NCI-H748 (cell line): ENCODE measurements at regions not wholly inside any gene's neighbourhood (a gene's known extent, or its start where the extent isn't known, plus 50 kb on each side); places are given as distances from the start of the nearest gene placed in this dataset.

Experiments used
- DNase-seq: peaks from one replicate; lab custom pipeline; 2025; ENCODE audit not compliant: unreplicated experiment; lab: John Stamatoyannopoulos, UW

DNA sequence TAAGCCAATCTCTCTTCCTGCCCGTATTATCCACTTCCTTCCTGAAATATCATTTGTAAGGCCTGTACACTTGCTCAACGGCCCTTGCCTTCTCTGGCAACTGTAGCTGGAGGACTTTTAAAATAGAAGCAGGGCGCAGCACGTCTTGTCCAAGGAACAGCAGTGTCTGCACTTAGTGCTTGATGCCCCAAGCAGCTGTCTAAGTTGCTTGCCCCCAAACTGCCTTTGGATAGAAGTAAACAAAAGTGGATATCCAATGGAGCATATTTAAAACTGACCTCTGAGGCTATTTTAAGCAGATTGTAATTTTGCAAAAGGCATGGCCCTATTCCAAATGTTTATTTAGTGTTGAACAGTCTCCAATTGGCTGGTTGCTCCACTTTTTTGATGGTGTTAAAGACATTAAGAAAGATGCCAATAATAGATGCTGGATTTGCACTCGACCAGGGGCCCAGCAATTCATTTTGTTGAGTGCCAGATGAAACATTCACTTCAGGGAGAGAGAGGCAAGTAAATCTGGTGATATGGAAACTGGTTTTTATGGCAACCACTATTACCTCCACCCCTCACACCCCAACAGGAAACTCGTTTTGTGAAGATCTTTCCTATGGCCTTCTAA lies 526.8 kb upstream of the TBL1XR1 start:
- peak; percentile 74 for DNase-seq

GRCh38 chr3:177725165-177725564 lies 527.9 kb upstream of the TBL1XR1 start:
- no peak for DNase-seq

DNA sequence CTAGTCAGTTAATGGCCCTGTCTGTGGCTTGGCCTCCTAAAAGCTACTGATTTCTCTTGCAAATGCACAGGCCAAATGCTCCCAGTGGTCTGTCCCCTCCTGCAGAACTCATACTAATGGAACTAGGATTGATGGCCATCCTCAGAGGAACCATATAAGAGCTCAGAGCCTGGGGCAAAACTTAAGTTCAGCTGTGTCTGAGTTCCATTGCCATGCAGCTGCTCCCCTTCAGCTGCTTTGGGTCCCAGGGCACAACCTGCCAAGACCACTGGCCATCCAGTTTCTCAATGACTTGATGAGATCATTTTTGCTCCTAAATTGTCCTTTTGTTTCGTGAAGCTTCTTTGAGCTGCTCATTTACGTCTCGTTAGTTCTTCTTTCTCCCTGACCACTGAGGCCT lies 529.5 kb upstream of the TBL1XR1 start:
- DNase-seq = no peak

- DNase-seq = no peak
These were observed 532.8 kb upstream of the TBL1XR1 start for GRCh38 chr3:177729956-177730681.

DNA sequence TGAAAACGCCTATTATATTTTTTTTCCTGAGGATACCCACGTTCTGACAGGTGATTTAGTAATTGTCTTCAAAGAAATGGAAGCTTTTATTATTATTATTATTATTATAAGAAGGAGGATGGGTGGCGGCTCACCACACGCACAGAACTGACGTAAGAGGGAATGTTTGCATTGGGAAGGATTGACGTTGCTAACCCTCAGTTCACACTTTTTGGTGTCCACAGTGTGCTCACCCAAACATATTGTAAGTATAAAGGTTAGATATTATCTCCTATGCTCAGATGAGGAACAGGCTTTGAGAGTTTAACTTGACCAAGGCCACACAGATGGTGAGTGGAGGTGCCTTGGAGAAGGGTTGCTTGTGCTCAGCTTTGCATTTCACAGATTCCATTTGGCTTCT lies 533.5 kb upstream of the TBL1XR1 start:
- no peak for DNase-seq

- DNase-seq = no peak
These were observed 534.5 kb upstream of the TBL1XR1 start for GRCh38 chr3:177731644-177732268.

DNA sequence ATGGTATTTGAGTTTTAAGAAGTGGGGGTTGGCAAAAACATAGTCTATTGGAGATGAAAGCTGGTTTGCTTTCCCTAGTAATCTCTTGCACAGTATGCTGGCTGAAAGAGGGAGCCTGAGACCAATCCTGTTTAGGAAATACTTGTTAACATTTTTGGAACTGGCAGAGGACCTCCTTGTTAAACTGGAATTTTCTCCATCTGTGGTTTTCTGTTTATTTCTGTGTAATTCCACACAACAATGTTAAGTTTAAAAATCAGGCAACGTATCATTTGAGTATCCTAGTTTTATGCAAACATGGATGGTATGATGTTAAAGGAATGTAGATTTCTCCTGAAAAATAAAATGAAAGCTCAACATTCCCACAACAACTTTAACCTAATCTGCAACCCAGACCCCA lies 536.0 kb upstream of the TBL1XR1 start:
- DNase-seq = no peak

DNA sequence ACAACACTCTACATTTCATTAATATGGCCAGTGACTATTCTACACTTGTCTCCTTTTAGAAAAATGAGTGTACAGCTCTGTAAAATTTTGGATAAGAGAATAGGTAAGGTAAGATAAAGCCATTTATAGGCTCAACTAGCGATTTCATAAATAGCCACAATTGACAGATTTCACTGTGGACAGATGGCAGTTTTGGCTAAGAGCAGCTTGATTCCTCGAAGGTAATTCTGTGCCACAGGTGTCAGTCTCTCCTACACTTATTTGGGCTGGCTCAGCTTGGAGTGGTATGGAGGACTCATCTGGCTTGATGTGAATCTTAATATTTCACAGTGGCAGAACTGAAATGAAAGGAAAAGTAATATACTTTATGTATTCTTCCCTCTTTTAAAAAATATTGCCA lies 536.7 kb upstream of the TBL1XR1 start:
- DNase-seq = no peak

DNA sequence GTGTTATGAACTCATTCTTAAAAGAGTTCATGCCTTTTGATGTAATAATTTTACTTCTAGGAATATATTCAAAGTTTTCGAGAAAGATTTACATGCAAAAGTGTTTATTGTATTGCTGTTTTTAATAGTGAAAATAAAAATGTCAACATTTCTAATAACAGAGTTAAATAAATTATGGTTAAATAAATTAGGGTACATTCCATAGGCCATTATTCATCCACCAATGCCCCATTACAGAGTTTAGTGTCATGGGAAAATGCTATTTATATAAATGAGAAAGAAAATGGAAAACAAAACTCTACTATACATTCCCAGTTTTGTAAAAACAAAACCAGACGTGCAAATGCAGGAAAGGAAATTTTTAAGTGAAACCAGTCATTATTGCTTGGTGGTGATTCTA lies 538.1 kb upstream of the TBL1XR1 start:
- DNase-seq = no peak

- DNase-seq = no peak
These were observed 542.2 kb upstream of the TBL1XR1 start for GRCh38 chr3:177739461-177739860.

- no peak for DNase-seq
These were observed 543.0 kb upstream of the TBL1XR1 start for GRCh38 chr3:177740254-177740653.

DNA sequence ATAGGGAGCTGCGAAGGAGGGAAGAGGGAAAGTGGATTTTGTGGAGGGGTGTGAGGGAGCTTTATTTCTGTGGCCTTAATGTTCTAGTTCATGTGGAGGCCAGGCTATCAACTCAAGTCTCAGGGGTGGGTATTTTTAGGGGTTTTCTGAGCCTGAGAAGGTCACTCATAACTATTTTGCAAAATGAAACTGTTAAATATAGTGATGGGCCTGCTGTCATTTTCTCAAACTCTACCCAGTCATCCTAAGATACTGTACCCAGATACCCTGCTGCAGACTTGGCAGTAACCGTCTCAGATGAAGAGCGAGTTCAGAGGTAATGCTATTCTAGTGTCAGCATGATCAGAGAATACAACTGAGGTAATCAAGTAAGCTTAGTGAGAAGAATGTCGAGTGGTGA lies 545.0 kb upstream of the TBL1XR1 start:
- no peak for DNase-seq

DNA sequence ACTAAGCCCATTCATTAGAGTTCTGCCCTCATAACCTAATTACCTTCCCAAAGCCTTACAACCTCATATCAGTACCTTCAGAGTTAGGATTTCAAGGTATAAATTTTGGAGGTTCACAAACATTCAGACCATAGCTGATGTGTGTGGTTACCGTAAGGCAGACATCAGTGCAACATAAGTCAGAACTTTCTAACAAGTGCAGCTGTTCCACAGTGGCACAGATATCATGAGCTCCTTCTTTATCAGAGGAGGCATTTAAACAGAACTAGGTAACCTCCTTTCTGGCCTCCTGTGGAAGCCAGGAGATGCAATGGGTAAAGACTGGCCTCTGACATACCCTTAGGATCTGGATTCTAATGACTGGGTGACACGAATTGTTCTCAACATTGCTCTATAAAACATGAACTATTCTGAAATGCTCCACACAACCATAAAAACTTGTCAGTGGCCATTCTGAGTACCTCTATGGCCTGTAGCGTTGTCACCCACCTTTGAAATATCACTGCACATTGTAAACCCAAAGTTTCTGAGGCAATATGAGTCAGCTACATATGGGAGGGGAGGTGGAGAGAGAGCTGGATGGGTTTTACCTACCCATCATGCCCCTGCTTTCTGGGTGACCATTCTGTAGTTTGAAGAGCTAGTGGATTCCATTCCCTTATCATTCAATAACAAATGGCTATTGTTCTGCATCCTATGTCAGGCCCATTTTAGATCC lies 546.0 kb upstream of the TBL1XR1 start:
- DNase-seq = no peak

- DNase-seq = no peak
These were observed 547.8 kb upstream of the TBL1XR1 start for GRCh38 chr3:177744873-177745606.

GRCh38 chr3:177745607-177746005 lies 548.3 kb upstream of the TBL1XR1 start:
- DNase-seq = no peak

- no peak for DNase-seq
These were observed 549.2 kb upstream of the TBL1XR1 start for GRCh38 chr3:177746337-177746933.

DNA sequence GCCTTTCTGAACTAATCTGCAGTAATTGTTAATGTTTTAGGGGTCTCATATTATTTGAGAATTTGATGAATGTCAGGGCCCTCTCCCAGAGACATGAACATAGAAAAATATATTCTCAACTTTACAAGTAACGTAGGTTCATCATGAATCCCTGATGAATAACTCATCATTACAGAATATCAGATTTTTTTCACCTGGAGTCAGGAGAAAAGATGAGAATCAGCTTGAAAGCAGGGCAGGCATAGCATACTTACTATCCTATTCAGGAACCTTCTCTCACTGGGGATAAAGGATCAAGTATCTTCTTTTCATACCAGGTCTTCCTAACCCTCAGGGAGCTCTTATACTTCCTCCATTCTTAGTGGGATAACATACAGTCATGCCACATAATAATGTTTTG lies 552.6 kb upstream of the TBL1XR1 start:
- DNase-seq = no peak

- no peak for DNase-seq
These were observed 553.2 kb upstream of the TBL1XR1 start for GRCh38 chr3:177750436-177750835.

- DNase-seq = no peak
These were observed 554.5 kb upstream of the TBL1XR1 start for GRCh38 chr3:177751770-177752169.

DNA sequence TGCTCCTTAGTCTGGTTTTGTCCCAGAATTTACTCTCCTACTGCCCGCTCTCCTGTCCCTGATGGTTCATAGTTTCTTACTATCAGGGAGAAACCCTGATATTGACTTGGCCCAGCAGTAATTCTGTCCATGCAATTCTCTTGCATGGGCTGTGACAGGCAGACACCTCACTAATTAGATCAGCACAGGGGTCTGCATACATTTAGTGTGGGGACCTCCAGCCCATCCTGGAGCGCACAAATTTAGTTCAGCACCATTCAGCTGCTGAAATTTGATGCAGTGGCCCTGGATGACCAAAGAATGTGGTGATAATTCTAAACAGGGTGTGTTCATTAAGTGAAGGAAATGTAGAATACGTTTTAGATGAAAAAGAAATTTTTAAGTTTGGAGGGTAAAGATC lies 555.5 kb upstream of the TBL1XR1 start:
- DNase-seq = no peak
